ENCODE measurements at regions not wholly inside any gene's neighbourhood (a gene's known extent, or its start where the extent isn't known, plus 50 kb on each side); places are given as distances from the start of the nearest gene placed in this dataset.
"Not testable (repeated sequence)": the region's sequence is repeated elsewhere in the genome, so short reads cannot be mapped to it uniquely, and the experiment has no call there.

DNA sequence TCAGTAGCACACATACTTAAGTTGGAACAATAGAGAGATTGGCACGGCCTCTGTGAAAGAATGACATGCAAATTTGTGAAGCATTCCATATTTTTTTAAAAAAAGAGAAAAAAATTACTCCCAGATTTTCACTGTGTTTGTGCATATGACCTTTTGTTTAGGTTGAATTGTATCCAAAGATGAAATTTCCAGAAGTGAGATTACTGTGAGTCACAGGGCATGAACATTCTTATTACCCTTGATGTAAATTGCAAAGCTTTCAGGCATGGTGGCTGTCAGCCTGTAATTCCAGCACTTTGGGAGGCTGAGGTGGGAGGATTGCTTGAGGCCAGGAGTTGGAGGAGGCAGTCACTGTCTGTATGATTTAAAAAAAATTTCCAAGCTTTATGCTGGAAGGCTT is 329.5 kb downstream of the ZNF37A start:
- H3K27ac ChIP-seq = not testable (repeated sequence)

GRCh38 chr10:38430242-38430641 is 336.1 kb downstream of the ZNF37A start:
- H3K27ac ChIP-seq = not testable (repeated sequence)

GRCh38 chr10:38437359-38437758 is 343.2 kb downstream of the ZNF37A start:
- not testable (repeated sequence) for H3K27ac ChIP-seq

DNA sequence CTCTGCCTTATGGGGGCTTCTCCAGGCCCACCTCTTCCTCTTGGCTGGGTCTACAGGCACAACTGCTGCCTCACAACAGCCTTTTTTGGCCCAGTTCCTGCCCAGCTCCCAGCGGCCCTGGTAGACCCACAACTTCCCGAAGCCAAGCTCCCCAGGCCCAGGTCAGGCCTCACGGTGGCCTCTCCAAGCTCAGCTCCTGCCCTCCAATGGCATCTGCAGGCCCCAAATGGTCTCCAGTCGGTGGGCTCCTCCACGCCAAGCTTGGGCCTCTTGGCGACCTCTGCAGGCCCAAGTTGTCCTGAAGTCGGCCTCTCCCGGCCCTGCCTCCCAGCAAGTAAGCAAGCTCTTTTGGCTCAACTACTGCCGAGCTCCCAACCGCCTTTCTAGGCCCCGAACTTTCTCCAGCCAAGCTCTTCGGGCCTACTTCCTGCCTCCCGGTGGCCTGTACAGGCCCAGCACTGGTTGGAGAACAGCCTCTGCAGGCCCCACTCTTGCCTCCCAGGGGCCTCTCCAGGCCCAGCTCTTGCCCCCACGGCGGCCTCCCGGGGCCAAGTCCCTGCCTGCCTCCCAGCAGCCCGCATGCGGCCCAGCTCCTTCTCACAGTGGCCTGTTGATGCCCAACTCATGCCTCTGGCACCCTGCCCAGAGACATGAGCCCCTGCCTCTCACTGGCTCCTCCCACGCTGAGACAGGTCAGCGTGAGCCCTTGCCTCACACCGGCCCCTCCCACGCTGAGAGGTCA is 354.6 kb downstream of the ZNF37A start:
- not testable (repeated sequence) for H3K27ac ChIP-seq

DNA sequence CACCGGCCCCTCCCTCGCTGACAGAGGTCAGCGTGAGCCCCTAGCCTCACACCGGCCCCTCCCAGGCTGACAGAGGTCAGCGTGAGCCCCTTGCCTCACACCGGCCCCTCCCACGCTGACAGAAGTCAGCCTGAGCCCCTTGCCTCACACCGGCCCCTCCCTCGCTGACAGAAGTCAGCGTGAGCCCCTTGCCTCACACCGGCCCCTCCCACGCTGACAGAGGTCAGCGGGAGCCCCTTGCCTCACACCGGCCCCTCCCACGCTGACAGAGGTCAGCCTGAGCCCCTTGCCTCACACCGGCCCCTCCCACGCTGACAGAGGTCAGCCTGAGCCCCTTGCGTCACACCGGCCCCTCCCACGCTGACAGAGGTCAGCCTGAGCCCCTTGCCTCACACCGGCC is 355.5 kb downstream of the ZNF37A start:
- H3K27ac ChIP-seq = not testable (repeated sequence)

DNA sequence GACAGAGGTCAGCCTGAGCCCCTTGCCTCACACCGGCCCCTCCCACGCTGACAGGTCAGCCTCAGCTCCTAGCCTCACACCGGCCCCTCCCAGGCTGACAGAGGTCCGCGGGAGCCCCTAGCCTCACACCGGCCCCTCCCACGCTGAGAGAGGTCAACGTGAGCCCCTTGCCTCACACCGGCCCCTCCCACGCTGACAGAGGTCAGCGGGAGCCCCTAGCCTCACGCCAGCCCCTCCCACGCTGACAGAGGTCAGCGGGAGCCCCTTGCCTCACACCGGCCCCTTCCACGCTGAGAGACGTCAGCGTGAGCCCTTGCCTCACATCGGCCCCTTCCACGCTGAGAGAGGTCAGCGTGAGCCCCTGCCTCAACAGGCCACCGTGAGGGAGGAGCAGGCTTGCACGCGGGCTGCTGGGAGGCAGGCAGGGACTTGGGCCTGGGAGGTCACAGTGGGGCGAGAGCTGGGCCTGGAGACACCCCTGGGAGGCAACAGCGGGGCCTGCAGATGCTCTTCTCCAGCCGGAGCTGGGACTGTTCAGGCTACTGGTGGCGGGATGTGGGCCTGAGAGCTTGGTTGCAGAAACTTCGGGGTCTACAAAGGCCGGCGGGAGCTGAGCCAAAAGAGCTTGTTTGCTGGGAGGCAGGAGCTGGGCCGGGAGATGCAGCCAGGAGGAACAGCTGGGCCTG is 356.4 kb downstream of the ZNF37A start:
- not testable (repeated sequence) for H3K27ac ChIP-seq

DNA sequence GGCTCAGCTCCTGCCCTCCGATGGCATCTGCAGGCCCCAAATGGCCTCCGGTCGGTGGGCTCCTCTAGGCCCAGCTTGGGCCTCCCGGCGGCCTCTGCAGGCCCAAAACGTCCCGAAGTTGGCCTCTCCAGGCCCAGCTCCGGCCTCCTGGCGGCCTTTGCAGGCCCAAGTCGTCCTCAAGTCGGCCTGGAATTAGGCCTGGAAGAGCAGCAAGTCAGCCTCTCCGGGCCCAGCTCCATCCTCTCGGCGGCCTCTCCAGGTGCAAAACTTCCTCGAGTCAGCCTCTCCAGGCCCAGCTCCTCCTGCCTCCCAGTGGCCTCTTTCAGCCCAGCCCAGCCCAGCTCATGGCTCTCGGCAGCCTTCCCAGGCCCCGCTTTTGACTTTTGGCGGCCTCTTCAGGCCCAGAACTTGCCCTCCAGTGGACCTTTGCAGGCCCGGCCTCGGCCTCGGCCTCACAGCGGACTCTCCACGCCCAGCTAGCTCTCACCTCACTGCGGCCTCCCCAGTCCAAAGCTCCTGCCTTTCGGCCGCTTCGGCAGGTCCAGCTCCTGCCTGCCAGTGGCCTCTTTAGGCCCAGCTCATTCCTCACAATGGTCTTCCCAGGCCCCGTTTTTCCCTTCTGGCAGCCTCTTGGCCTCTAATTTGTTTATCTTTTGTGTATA is 357.3 kb downstream of the ZNF37A start:
- H3K27ac ChIP-seq = not testable (repeated sequence)
